COLO668 (cell line): ENCODE measurements at regions not wholly inside any gene's neighbourhood (a gene's known extent, or its start where the extent isn't known, plus 50 kb on each side); places are given as distances from the start of the nearest gene placed in this dataset.
"Not testable (repeated sequence)": the region's sequence is repeated elsewhere in the genome, so short reads cannot be mapped to it uniquely, and the experiment has no call there.

Source experiments
- DNase-seq: peaks from one replicate; lab custom pipeline; 2025; ENCODE audit not compliant: unreplicated experiment; lab: John Stamatoyannopoulos, UW

- no peak for DNase-seq
These were observed 117.2 kb downstream of the IPO8 start for GRCh38 chr12:30578426-30578825.

DNA sequence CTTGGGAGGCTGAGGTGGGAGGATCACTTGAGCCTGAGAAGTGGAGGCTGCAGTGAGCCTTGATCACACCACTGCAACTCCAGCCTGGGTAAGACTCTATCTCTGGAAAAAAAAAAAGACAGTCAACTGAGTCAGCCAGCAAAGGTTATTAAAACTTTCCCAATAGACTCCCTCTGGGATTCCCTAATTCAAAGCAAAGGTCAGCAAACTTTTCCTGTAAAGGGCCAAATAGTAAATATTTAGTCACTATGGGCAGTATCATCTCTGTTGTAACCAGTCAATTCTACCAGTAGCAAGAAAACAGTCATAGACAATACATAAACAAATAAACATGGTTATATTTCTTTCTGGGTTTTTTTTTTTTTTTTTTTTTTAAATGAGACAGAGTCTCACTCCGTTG, 122.5 kb downstream of the IPO8 start:
- no peak for DNase-seq

GRCh38 chr12:30570211-30570890, 125.3 kb downstream of the IPO8 start:
- DNase-seq, result no peak

GRCh38 chr12:30569426-30569825, 126.2 kb downstream of the IPO8 start:
- no peak for DNase-seq

- no peak for DNase-seq
These were observed 127.2 kb downstream of the IPO8 start for GRCh38 chr12:30568453-30568852.

- DNase-seq, result no peak
These were observed 128.6 kb downstream of the IPO8 start for GRCh38 chr12:30567082-30567481.

DNA sequence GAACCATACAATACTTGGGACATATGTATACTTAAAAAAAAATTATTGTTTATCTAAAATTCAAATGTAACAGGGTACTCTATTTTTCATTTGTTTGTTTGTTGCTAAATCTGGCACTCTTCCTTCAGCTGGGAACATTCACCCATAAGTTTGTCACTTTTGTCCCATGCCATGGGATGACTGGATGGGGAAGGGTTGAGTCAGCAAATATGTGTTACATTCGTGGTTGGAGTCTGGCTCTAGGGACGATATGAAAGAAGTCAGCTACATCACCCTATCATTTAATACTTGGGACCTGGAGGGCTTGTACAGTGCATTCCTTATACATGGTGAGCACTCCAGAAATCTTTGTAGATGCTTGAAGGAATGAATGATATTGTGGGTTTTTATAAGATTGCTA, 131.3 kb downstream of the IPO8 start:
- DNase-seq, result no peak

GRCh38 chr12:30548203-30548602, 147.5 kb downstream of the IPO8 start:
- no peak for DNase-seq

DNA sequence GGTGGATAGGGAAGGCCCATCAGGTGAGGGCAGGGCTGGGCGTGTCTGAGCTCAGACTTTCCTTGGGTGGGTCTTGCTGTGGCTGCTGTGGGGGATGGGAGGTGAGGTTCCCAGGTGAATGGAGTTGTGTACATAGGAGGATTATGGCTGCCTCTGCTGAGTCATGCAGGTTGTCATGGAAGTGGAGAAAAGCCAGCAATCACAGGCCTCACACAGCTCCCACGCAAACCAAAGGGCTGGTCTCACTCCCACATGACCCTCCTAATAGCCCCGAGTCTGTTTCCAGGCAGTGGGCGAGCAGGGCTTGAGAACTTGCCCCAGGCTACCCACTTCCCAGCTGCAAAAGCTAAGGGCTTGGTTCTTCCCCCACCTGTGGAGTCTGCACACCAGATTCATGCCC, 149.5 kb downstream of the IPO8 start:
- peak; percentile 18 for DNase-seq

DNA sequence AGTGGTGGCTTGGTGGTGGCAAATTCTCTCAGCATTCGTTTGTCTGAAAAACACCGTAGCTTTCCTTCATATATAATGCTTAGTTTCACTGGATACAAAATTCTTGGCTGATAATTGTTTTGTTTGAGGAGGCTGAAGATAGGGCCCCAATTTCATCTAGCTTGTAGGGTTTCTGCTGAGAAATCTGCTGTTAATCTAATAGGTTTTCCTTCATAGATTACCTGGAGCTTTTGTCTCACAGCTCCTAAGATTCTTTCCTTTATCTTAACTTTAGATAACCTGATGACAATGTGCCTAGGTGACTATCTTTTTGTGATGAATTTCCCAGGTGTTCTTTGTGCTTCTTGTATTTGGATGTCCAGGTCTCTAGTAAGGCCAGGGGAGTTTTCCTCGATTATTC, 151.0 kb downstream of the IPO8 start:
- not testable (repeated sequence) for DNase-seq

- no peak for DNase-seq
These were observed 158.4 kb downstream of the IPO8 start for GRCh38 chr12:30537228-30537627.

- no peak for DNase-seq
These were observed 162.0 kb downstream of the IPO8 start for GRCh38 chr12:30533558-30534265.

DNA sequence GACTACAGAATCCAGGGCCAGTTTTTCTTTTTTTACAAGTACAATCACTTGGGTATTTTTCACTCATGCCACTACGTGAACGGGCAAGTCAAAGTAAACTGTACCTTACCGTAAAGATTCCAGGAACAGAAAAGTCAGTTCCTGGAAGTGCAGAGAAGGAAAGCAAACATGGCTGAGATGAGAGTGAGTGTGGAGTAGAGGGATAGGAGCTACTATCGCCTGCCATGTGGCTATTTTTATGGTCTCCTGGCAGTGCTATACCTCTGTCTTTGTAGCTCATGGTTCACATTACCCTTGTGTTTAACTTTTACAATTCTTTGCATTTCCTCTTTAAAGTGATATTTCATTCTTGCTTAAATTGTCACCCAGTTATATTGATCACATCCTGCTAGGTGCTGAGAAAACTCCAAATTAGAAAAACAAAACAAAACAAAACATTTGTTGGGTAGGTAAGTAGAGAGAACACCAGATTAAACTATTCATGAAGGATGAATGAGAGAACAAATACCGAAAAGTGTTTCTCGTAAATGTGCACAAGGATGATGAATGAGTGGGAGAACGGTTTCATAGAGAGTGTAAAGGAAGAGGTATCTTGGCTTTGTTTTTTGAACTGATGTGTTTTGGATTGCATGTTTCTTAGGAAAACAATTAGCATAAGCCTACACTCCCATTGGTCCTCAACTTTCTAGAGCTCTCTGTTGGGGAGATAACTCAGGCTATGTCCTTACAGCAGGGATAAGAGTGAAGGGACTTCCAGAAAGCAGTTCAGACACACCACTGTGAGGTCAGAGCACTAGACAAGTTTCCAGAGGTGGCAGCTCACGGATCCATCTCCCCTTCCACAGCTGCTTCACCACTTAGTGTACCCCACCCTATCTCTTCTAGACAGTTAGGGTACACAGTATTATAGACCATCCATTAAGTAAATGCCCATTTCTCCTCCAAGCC, 163.7 kb downstream of the IPO8 start:
- no peak for DNase-seq

- DNase-seq, result no peak
These were observed 166.0 kb downstream of the IPO8 start for GRCh38 chr12:30529489-30530269.

DNA sequence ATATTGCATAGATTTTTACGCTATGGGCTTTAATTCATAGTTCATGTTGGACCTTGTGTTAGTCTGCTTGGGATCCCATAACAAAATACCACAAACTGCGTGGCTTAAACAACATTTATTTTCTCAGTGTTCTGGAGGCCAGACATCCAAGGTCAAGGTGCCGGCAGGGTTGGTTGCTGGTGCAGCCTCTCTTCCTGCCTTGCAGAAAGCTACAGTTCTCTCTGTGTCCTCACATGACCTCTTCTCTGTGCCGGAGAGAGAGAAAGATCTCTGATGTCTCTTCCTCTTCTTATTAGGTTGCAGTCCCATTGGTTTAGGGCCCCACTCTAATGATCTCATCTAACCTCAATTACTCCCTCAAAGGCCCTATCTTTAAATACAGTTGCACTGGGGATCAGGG, 170.5 kb downstream of the IPO8 start:
- no peak for DNase-seq

GRCh38 chr12:30520285-30520684, 175.4 kb downstream of the IPO8 start:
- DNase-seq, result not testable (repeated sequence)

- no peak for DNase-seq
These were observed 176.1 kb downstream of the IPO8 start for GRCh38 chr12:30519535-30519934.

DNA sequence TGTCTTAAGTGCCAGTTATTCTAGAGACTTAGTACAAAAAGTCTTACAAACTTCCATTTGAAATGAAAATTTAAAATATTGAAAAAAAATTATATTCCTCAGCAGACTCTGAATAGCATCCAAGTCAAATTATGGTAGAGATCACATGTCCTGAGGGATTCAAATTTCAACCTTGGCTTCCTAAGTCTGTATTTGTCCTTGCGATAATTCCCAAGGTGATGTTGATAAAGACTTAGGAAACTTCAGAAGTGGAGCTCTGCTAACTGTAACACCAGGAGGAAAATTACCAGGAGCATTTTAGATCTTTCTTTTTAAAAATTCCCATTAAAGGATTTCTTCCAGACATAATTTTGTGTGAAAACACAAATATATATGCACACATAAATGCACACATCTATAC, 178.3 kb downstream of the IPO8 start:
- no peak for DNase-seq

- DNase-seq, result no peak
These were observed 180.3 kb downstream of the IPO8 start for GRCh38 chr12:30515351-30515750.

GRCh38 chr12:30514666-30515065, 181.0 kb downstream of the IPO8 start:
- no peak for DNase-seq
